IPS DF 6.9 (cell line): ENCODE measurements at regions not wholly inside any gene's neighbourhood (a gene's known extent, or its start where the extent isn't known, plus 50 kb on each side); places are given as distances from the start of the nearest gene placed in this dataset.
A peak's percentile ranks its signal among the peaks of the same experiment; 100 is the strongest.
"Not testable (repeated sequence)": the region's sequence is repeated elsewhere in the genome, so short reads cannot be mapped to it uniquely, and the experiment has no call there.

ENCODE experiments used
- DNase-seq: peaks from one replicate; pipeline ENCODE4 v3.0.0-alpha.2; 2013; ENCODE audit warnings: low read depth, low spot score
- H3K27ac ChIP-seq: one replicate; pipeline ENCODE4 v1.5.1; 2013; ENCODE audit warnings: low read length, control low read depth
- H3K27me3 ChIP-seq: 2 replicates; pipeline ENCODE4 v1.6.1; 2013; ENCODE audit warnings: mild to moderate bottlenecking, low read length; ENCODE audit not compliant: control insufficient read depth, insufficient read depth
- H3K36me3 ChIP-seq: 2 replicates; pipeline ENCODE4 v1.6.1; 2013; ENCODE audit warnings: low read length; ENCODE audit not compliant: control insufficient read depth, insufficient read depth
- H3K4me1 ChIP-seq: 2 replicates; pipeline ENCODE4 v1.6.1; 2013; ENCODE audit warnings: low read length; ENCODE audit not compliant: control insufficient read depth, insufficient read depth
- H3K4me3 ChIP-seq: 2 replicates; pipeline ENCODE4 v1.5.1; 2013; ENCODE audit warnings: mild to moderate bottlenecking, low read length
- H3K9me3 ChIP-seq: 2 replicates; pipeline ENCODE4 v1.6.1; 2013; ENCODE audit warnings: low read length, inconsistent platforms; ENCODE audit not compliant: control insufficient read depth, insufficient read depth
- WGBS: extraction: QIAGEN DNeasy Blood & Tissue Kit; methylation state at CpG from one replicate; pipeline ENCODE4 v1.1.7; 2013; ENCODE audit warnings: mixed read lengths, missing lambda C conversion rate; ENCODE audit not compliant: insufficient read length, insufficient coverage; 5-methylcytosine and 5-hydroxymethylcytosine counted together

- WGBS = no CpG with 5 or more reads among the region's 1 CpG
- Histone ChIP-seq H3K9me3 (no peaks in the 10 kb centered on the region), H3K36me3 (no peaks in the 10 kb centered on the region), H3K27ac (no peak overlapping the region), H3K4me3 (no peak overlapping the region), H3K27me3 (no peaks in the 10 kb centered on the region), H3K4me1 (no peaks in the 10 kb centered on the region)
- DNase-seq = no peak
Measured at GRCh38 chr5:123294544-123294943, 128.7 kb downstream of the CEP120 start.

GRCh38 chr5:123289210-123289609 lies 134.0 kb downstream of the CEP120 start:
- H3K27me3 ChIP-seq = no peaks in the 10 kb centered on the region

GRCh38 chr5:123287881-123288280 lies 135.3 kb downstream of the CEP120 start:
- H3K9me3 ChIP-seq = no peaks in the 10 kb centered on the region
- no peak overlapping the region for H3K27ac ChIP-seq
- no peaks in the 10 kb centered on the region for H3K36me3 ChIP-seq
- H3K4me1 ChIP-seq = no peaks in the 10 kb centered on the region
- H3K4me3 ChIP-seq = no peak overlapping the region
- H3K27me3 ChIP-seq = no peaks in the 10 kb centered on the region
- no peak for DNase-seq

More at GRCh38 chr5:123289210-123289609, 134.0 kb downstream of the CEP120 start:
- Histone ChIP-seq H3K4me3 (no peak overlapping the region), H3K4me1 (no peaks in the 10 kb centered on the region), H3K9me3 (no peaks in the 10 kb centered on the region), H3K27ac (no peak overlapping the region), H3K36me3 (no peaks in the 10 kb centered on the region)
- DNase-seq = no peak

GRCh38 chr5:123286891-123287290 lies 136.3 kb downstream of the CEP120 start:
- Histone ChIP-seq H3K27ac (no peak overlapping the region), H3K4me3 (no peak overlapping the region), H3K4me1 (no peaks in the 10 kb centered on the region; the same call in 1 of the 2 replicates), H3K9me3 (no peaks in the 10 kb centered on the region), H3K27me3 (no peaks in the 10 kb centered on the region), H3K36me3 (no peaks in the 10 kb centered on the region)
- no CpG with 5 or more reads among the region's 2 CpGs for WGBS
- DNase-seq = no peak

- Histone ChIP-seq H3K9me3 (no peaks in the 10 kb centered on the region), H3K27me3 (no peaks in the 10 kb centered on the region), H3K36me3 (no peaks in the 10 kb centered on the region), H3K27ac (no peak overlapping the region), H3K4me3 (peak overlapping the region; percentile 34; the same call in 1 of the 2 replicates), H3K4me1 (no peaks in the 10 kb centered on the region; the same call in 1 of the 2 replicates)
- DNase-seq = no peak
- no CpG with 5 or more reads among the region's 34 CpGs for WGBS
Measured at GRCh38 chr5:123285122-123286023, 137.8 kb downstream of the CEP120 start.

- Histone ChIP-seq H3K27ac (no peak overlapping the region), H3K9me3 (no peaks in the 10 kb centered on the region), H3K4me3 (no peak overlapping the region), H3K4me1 (no peaks in the 10 kb centered on the region; the same call in 1 of the 2 replicates), H3K27me3 (no peaks in the 10 kb centered on the region), H3K36me3 (no peaks in the 10 kb centered on the region)
- no CpG with 5 or more reads among the region's 1 CpG for WGBS
- DNase-seq = no peak
Measured at GRCh38 chr5:123283499-123283898, 139.7 kb downstream of the CEP120 start.

- 100% methylated on average over 3 of the region's 7 CpGs for WGBS
- Histone ChIP-seq H3K9me3 (no peaks in the 10 kb centered on the region), H3K4me3 (no peak overlapping the region), H3K27ac (no peak overlapping the region), H3K4me1 (no peaks in the 10 kb centered on the region; the same call in 1 of the 2 replicates), H3K36me3 (no peaks in the 10 kb centered on the region), H3K27me3 (no peaks in the 10 kb centered on the region)
- DNase-seq = no peak
Measured at GRCh38 chr5:123283031-123283430, 140.2 kb downstream of the CEP120 start.

GRCh38 chr5:123282444-123282843 lies 140.8 kb downstream of the CEP120 start:
- Histone ChIP-seq H3K4me3 (no peak overlapping the region), H3K36me3 (no peaks in the 10 kb centered on the region), H3K27me3 (no peaks in the 10 kb centered on the region), H3K27ac (no peak overlapping the region), H3K4me1 (no peaks in the 10 kb centered on the region; the same call in 1 of the 2 replicates), H3K9me3 (no peaks in the 10 kb centered on the region)
- WGBS = no CpG with 5 or more reads among the region's 4 CpGs
- no peak for DNase-seq

GRCh38 chr5:123280854-123281253 lies 142.3 kb downstream of the CEP120 start:
- H3K9me3 ChIP-seq, H3K27ac ChIP-seq, DNase-seq, H3K36me3 ChIP-seq, H3K4me1 ChIP-seq, H3K4me3 ChIP-seq, H3K27me3 ChIP-seq: not testable (repeated sequence)
- WGBS = no CpG with 5 or more reads among the region's 2 CpGs

- Histone ChIP-seq H3K9me3 (no peaks in the 10 kb centered on the region), H3K4me1 (no peaks in the 10 kb centered on the region; the same call in 1 of the 2 replicates), H3K27ac (no peak overlapping the region), H3K27me3 (no peaks in the 10 kb centered on the region), H3K36me3 (no peaks in the 10 kb centered on the region), H3K4me3 (no peak overlapping the region)
- WGBS = no CpG with 5 or more reads among the region's 3 CpGs
- no peak for DNase-seq
Measured at GRCh38 chr5:123279136-123279535, 144.1 kb downstream of the CEP120 start.

GRCh38 chr5:123278284-123278683 lies 144.9 kb downstream of the CEP120 start:
- no peaks in the 10 kb centered on the region for H3K9me3 ChIP-seq
- WGBS = no CpG with 5 or more reads among the region's 5 CpGs
- no peaks in the 10 kb centered on the region for H3K27me3 ChIP-seq
- H3K27ac ChIP-seq = no peak overlapping the region
- no peak for DNase-seq
- no peaks in the 10 kb centered on the region; the same call in 1 of the 2 replicates for H3K4me1 ChIP-seq
- no peak overlapping the region for H3K4me3 ChIP-seq
- no peaks in the 10 kb centered on the region for H3K36me3 ChIP-seq
